Stimulated activated CD4-positive, alpha-beta T cell treated with anti-CD3 and anti-CD28 coated beads, Interleukin-1b, Interleukin-23, amount 100 ng/mL, for 24 hours (primary cell): ENCODE measurements at regions not wholly inside any gene's neighbourhood (a gene's known extent, or its start where the extent isn't known, plus 50 kb on each side); places are given as distances from the start of the nearest gene placed in this dataset.

Source experiments
- DNase-seq, 4 experiments: peaks; one replicate each; pipeline ENCODE4 v3.0.0-alpha.2; 2020; ENCODE audit warnings: low read depth in 4 of 4, low spot score in 1 of 4

DNA sequence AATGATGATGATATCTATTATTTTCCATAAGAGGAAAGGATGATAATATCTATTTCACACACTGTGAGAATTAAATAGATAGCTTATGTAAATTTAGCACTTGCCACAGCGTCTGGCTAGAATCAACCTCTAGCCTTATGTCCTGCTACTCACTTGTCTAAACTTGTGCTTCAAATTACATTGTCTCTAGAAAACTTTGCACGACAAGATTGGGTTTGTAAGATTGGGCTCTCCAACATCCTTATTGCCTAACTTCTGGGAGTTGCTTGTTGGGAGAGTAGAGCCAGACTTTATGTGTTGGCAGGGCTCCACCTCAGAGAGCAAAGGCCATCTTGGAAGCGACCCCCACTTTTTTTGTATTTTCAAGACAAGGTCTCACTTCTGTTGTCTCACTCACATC lies 50.0 kb upstream of the POGK start:
- no peak for DNase-seq
